Ishikawa (cell line): ENCODE measurements at regions not wholly inside any gene's neighbourhood (a gene's known extent, or its start where the extent isn't known, plus 50 kb on each side); places are given as distances from the start of the nearest gene placed in this dataset.

Source experiments
- CEBPB ChIP-seq: IDR thresholded peaks from 2 replicates; pipeline ENCODE4 v1.6.1; 2012
- CREB1 ChIP-seq: IDR thresholded peaks from 2 replicates; pipeline ENCODE4 v1.6.1; 2012; ENCODE audit warnings: low read depth
- EGR1 ChIP-seq: IDR thresholded peaks from 2 replicates; pipeline ENCODE4 v1.6.1; 2012
- EP300 ChIP-seq: IDR thresholded peaks from 2 replicates; pipeline ENCODE4 v1.6.1; 2012; ENCODE audit warnings: borderline replicate concordance
- TAF1 ChIP-seq: IDR thresholded peaks from 2 replicates; pipeline ENCODE4 v1.6.1; 2012; ENCODE audit warnings: low read depth, mild to moderate bottlenecking
- TCF12 ChIP-seq: IDR thresholded peaks from 2 replicates; pipeline ENCODE4 v1.6.1; 2012; ENCODE audit warnings: low read depth
- YY1 ChIP-seq: IDR thresholded peaks from 2 replicates; pipeline ENCODE4 v1.6.1; 2012; ENCODE audit warnings: low read depth
- TF ChIP-seq, protein P1 (sequence below): IDR thresholded peaks from 2 replicates; pipeline ENCODE4 v1.6.1; 2012; ENCODE audit warnings: low read depth, mild to moderate bottlenecking
- TF ChIP-seq, protein P2 (sequence below): IDR thresholded peaks from 2 replicates; pipeline ENCODE4 v1.6.1; 2012
- TF ChIP-seq, protein P3 (sequence below): IDR thresholded peaks from 2 replicates; pipeline ENCODE4 v1.6.1; 2012

DNA sequence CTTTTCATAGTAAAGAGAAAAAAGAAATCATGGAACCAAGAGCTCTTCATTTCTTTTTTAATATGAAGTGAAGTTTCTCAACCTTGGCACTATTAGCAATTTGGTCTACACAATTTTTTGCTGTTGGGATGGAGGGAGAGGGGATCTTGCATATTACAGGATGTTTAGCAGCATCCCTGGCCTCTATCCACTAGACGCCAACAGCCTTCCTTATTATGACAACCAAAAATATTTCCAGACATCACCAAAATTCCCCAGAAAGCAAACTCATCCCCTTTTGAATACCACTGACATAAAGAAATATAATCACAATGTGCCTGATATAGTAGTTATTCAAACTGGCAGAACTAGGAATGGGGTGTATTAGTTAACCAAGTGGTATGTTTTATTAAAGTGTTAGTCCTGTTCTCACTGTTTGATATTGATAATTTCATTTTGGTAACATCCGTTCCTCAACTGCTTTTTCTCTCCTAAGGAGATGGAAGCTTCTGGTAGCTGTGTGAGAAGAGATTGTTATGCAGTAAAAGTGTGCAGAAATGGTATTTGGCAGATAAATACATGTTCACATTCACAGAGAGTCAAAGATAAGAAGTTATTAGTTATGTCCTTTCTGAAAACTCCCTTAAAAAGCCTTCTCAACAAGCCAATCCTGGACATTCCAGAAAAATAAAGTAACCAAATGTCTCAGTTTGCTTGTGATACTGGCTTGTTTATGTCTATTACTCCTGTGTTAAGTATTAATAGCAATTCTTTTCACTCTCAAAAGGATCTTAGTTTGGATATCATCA lies 699.9 kb downstream of the C12orf50 start:
- TF ChIP-seq YY1 (no peak), EP300 (no peak), TCF12 (no peak), EGR1 (no peak), CEBPB (no peak), CREB1 (no peak), TAF1 (no peak)
- TF ChIP-seq, protein P1, sequence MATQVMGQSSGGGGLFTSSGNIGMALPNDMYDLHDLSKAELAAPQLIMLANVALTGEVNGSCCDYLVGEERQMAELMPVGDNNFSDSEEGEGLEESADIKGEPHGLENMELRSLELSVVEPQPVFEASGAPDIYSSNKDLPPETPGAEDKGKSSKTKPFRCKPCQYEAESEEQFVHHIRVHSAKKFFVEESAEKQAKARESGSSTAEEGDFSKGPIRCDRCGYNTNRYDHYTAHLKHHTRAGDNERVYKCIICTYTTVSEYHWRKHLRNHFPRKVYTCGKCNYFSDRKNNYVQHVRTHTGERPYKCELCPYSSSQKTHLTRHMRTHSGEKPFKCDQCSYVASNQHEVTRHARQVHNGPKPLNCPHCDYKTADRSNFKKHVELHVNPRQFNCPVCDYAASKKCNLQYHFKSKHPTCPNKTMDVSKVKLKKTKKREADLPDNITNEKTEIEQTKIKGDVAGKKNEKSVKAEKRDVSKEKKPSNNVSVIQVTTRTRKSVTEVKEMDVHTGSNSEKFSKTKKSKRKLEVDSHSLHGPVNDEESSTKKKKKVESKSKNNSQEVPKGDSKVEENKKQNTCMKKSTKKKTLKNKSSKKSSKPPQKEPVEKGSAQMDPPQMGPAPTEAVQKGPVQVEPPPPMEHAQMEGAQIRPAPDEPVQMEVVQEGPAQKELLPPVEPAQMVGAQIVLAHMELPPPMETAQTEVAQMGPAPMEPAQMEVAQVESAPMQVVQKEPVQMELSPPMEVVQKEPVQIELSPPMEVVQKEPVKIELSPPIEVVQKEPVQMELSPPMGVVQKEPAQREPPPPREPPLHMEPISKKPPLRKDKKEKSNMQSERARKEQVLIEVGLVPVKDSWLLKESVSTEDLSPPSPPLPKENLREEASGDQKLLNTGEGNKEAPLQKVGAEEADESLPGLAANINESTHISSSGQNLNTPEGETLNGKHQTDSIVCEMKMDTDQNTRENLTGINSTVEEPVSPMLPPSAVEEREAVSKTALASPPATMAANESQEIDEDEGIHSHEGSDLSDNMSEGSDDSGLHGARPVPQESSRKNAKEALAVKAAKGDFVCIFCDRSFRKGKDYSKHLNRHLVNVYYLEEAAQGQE, result no peak
- TF ChIP-seq, protein P2, sequence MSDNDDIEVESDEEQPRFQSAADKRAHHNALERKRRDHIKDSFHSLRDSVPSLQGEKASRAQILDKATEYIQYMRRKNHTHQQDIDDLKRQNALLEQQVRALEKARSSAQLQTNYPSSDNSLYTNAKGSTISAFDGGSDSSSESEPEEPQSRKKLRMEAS, result no peak
- TF ChIP-seq, protein P3, sequence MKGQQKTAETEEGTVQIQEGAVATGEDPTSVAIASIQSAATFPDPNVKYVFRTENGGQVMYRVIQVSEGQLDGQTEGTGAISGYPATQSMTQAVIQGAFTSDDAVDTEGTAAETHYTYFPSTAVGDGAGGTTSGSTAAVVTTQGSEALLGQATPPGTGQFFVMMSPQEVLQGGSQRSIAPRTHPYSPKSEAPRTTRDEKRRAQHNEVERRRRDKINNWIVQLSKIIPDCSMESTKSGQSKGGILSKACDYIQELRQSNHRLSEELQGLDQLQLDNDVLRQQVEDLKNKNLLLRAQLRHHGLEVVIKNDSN, result no peak
